Anterior cingulate cortex (tissue), 58 donors: ENCODE measurements at regions not wholly inside any gene's neighbourhood (a gene's known extent, or its start where the extent isn't known, plus 50 kb on each side); places are given as distances from the start of the nearest gene placed in this dataset.

Experiments
- DNase-seq, 58 donors: peaks; one replicate each; lab custom pipeline; 2025; lab: John Stamatoyannopoulos, UW

DNA sequence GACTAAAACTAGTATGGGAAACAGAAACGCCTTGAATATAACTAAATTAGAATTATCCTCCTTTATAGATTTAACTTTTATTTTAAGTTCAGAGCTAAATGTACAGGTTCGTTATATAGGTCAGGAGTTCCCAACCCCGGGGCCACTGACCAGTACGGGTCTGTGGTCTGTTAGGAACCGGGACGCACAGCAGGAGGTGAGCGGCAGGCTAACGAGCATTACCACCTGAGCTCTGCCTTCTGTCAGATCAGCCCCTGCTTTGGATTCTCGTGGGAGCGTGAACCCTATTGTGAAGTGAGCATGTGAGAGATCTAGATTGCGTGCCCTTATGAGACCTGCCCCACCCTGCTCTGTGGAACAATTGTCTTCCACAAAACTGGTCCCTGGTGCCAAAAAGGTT, 51.0 kb downstream of the FAT4 start:
- no peak for DNase-seq

- no peak for DNase-seq
Measured at GRCh38 chr4:125368146-125368545, 53.4 kb downstream of the FAT4 start.

DNA sequence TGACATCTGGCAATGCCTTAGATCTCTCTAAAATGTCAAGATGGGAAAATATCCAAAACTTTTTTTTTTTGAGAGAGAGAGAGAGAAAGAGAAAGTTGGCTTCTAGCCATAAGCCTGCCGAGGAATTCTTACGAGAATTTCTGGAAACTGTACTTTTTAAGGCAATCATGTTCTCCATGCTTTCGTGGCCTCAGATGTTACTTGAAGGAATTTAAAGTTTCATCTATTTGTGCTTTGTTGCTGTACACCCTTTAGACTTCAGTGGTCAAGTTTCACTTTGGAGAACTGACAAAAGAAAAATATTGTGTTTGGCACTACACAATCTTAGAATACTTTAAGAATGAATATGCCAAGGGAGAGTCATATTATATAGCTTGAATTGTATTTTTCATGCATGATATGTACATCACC, 53.9 kb downstream of the FAT4 start:
- DNase-seq, result no peak

GRCh38 chr4:125369098-125369497, 54.3 kb downstream of the FAT4 start:
- no peak for DNase-seq

- no peak for DNase-seq
Measured at GRCh38 chr4:125370478-125370877, 55.7 kb downstream of the FAT4 start.

DNA sequence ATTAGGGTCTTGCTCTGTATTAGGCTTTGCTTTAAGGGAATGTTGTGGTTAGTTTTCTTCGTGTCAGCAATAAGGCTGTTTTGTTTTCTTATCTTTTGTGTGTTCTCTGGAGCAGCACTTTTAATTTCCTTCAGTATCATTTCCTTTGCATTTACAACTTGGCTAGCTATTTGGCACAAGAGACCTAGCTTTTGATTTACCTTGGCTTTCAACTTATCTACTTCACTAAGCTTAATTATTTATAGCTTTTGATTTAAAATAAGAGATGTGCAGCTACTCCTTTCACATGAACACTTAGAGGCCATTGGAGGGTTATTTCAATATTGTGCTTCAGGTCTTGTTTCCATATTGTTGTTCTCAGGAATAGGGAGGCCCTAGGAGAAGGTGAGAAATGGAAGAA, 68.2 kb downstream of the FAT4 start:
- DNase-seq, result no peak

DNA sequence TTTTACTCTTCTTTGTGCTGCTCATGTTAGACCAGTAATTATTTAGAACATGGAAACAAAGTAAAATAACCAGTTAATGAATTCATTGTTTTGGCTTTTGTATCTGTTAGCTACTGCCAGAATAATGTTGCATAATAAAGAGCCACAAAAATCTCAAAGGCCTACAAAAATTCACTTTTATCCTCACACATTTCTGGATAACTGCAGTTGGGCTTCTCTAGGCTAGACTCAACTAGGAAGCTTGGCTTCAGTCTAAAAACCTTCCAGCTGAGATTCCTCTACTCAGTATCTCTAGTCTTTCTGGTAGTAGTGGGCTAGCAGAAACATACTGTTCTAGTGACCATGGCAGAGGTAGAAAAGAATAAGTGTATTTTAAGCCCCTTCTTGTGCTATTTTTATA, 73.0 kb downstream of the FAT4 start:
- no peak for DNase-seq

DNA sequence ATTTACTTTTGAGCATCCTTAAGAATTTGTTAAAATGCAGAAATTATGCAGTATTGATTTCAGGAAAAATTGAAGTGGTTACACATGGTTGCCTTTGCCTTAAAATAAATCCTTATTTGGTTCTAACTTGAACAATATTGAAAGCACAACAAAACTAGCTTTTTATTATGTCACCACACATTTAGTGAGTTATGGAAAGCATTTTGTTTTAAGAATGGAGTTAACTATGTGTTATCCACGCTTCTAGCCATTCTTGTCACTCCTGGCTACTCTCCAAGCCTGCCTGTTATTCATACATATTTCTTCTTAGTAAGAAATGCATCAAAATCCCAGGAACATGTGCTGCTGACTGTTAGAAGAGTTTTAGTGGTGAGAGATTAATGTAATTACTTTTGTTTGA, 73.9 kb downstream of the FAT4 start:
- no peak for DNase-seq

DNA sequence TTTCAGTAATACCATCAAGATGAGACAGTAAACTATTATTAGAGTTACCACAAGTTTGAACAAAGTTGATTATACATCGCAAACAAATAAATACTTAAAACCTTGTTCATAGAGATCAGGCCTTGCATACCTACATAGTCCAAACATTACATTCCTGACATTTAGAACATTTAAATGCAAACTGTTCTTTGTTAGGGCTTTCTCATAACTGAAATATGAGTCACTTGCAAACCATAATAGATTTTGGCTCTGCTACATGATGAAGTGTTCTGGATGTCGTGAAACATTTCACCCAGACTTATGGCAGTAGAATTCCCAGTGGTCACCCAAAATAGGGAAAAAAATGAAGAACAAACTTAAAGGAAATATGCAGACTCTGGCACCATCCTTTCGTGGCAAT, 75.0 kb downstream of the FAT4 start:
- peak in 1 of 58 donors; percentile 1 for DNase-seq

DNA sequence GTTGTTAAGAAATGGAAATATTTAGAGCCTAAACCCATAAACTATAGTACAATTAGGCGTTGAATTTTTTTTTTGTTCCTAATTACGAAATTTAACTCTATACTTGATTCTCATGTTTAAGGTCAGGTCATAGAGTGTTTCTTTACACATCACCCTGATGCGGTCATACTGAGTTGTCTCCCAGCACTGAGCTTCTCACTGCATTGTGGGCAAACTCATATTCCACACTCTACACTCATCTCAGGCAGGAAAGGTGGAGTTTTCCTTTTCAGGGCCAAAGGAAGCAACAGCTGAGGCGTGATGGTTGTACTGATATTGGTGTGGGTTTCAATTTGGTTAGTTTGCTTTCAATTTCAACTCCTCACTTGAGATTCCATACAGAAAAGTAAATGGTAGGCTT, 75.4 kb downstream of the FAT4 start:
- no peak for DNase-seq

DNA sequence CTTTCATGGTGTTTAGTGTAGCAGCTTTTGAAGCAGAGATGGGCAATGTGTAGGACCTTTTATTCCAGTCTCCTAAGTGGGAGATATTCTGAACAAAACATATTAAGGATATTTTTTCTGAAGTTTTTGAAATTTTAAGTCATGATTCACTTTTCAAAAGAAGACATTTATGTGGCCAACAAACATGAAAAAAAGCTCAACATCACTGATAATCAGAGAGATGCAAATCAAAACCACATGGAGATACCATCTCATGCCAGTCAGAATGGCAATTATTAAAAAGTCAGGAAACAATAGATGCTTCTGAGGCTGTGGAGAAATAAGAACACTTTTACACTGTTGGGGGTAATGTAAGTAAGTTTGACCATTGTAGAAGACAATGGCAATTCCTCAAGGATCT, 76.0 kb downstream of the FAT4 start:
- no peak for DNase-seq

DNA sequence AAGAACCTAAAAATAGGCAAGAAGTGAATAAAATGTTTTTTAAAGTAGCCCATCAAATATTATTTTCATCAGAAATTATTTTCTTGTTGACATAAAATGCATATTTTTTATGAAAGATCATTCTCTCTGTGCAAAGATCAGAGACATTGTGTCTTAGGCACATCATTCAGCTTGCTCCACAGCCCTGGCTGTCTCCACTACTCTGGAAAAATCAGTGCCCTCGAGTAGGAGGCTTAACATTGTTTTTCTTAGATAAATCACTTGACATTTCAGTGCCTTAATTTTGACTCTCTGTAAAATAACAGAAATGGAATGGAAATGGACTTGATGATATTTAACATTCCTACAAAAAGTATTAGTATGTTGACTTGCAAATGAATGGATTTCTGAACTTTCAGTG, 77.9 kb downstream of the FAT4 start:
- DNase-seq, result no peak

DNA sequence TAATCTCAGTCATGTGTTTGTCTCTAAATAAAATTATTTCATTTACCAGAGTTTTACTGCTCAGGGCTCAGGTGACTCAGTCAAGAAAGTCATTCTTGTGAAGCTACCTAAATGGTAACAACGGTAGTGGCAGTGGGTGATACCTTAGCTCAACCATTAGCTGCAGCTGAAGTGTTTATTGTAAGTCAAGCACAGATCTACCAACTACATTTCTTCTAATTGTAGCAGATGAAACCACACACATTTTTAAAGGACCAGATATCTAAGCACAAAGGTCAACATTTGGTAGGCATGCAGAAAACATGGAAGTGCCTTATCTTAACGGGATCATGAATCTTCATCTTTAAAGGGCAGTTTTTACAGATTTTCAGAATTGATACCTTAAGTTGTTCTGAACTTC, 79.1 kb downstream of the FAT4 start:
- no peak for DNase-seq

GRCh38 chr4:125397226-125397625, 82.5 kb downstream of the FAT4 start:
- no peak for DNase-seq

DNA sequence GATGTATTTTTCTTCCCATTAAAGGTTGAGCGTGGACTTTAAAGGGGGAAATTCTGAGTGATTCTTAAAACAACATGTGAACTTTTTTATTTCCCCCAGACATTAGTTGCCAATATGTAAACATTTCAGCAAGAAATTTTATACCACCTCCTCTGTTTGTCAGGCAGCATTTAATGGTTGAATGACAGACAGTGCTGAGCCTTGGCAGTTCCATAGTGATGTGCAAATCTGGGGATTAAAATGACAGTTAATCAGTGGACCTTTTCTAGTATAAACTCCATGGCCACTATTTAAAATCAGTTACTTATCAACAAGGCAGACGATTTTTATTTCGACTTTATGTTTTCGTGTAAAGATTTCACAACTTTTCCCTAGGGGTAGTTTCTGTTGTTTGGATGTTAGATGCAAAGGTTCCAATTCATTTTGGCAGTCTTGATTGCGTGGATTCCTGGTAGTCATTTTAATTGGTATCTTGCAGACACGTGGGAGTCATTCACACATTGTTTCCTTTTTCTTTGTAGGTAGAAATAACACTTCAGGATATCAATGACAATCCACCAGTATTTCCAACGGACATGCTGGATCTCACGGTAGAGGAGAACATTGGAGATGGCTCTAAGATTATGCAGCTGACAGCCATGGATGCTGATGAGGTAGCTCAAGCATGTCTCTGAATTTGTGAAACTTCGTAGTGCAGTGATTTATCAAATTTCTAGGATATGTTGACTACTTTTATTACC, 83.7 kb downstream of the FAT4 start:
- no peak for DNase-seq

DNA sequence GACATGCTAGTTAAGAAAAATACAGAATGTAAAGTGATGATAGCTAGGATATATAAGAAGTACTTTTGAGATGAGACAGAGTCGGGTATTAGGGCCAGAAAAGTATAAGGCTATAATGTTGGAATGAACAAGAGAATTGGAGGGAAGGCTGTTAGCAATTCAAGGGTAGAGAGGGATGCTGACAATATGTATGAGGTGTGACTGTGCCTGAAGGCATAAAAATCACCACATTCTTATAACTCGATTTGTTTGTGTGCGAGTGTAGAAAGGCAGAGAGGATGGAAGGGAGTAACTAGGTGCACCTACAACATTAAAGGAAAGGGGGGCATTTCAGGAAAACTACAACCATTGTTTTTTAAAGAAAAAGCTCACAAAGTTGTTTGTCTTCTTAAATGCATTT, 86.0 kb downstream of the FAT4 start:
- no peak for DNase-seq

GRCh38 chr4:125401784-125402183, 87.0 kb downstream of the FAT4 start:
- no peak for DNase-seq

- no peak for DNase-seq
Measured at GRCh38 chr4:125420526-125420925, 105.8 kb downstream of the FAT4 start.

- no peak for DNase-seq
Measured at GRCh38 chr4:125421547-125421946, 106.8 kb downstream of the FAT4 start.

GRCh38 chr4:125423124-125423523, 108.4 kb downstream of the FAT4 start:
- DNase-seq, result no peak

- DNase-seq, result no peak
Measured at GRCh38 chr4:125428832-125429231, 114.1 kb downstream of the FAT4 start.

DNA sequence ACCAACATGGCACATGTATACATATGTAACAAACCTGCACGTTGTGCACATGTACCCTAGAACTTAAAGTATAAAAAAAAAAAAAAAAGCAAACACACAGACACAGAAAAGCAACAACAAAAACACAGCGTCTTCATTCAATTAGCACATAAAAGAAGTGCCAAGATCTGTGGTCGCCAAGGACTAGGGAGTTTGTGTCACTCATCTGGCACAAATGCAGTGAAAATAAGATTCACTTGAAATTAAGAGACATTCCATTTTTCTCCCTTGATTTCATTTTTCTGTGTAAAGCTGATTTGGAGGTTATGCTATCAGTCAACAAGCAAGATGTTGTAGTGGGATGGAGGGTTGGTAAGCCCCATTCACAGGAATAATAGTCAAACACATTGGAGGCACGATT, 115.3 kb downstream of the FAT4 start:
- DNase-seq, result no peak

GRCh38 chr4:125432078-125432477, 117.3 kb downstream of the FAT4 start:
- DNase-seq, result peak in 15 of 58 donors; percentile 1 to 27 (median 7)
